ENCODE measurements at regions not wholly inside any gene's neighbourhood (a gene's known extent, or its start where the extent isn't known, plus 50 kb on each side); places are given as distances from the start of the nearest gene placed in this dataset.

DNA sequence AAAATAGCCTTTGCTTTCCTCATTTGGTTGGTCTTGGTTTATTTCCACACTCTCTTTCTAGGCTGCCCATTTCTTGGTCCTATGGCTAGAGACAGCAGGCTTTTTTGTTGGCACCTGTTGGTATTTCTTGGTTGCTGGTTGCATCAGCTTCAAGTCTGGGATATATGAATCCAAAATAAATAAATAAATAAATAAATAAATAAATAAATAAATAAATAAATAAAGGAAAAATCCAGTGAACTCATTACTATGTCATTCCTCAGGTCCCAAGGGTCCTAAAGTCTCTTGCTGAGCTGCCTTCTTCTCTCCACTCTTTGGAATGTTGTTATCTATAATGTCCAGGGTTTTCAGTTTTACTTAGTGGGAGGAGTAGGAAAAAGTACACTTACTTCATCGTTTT is 165.9 kb upstream of the MEX3C start:
- no peak overlapping the region for H3K4me3 ChIP-seq (replicated peaks in 1 of 4; ENCODE audit: control extremely low read depth in 1 of 4, insufficient read depth in 1 of 4, low read depth in 3 of 4, low read length in 4 of 4)
- H4K20me1 ChIP-seq (ENCODE audit: control insufficient read depth, extremely low read depth, insufficient read depth, low read length): no peaks in the 10 kb centered on the region
- no peaks in the 10 kb centered on the region for H3K9me3 ChIP-seq (ENCODE audit: control insufficient read depth, insufficient read depth, low read depth, low read length)
- H3K27ac ChIP-seq (ENCODE audit: insufficient read depth, low read length): no peak overlapping the region
- H2AFZ ChIP-seq (ENCODE audit: low read length): no peak overlapping the region
- TF ChIP-seq, protein P1, sequence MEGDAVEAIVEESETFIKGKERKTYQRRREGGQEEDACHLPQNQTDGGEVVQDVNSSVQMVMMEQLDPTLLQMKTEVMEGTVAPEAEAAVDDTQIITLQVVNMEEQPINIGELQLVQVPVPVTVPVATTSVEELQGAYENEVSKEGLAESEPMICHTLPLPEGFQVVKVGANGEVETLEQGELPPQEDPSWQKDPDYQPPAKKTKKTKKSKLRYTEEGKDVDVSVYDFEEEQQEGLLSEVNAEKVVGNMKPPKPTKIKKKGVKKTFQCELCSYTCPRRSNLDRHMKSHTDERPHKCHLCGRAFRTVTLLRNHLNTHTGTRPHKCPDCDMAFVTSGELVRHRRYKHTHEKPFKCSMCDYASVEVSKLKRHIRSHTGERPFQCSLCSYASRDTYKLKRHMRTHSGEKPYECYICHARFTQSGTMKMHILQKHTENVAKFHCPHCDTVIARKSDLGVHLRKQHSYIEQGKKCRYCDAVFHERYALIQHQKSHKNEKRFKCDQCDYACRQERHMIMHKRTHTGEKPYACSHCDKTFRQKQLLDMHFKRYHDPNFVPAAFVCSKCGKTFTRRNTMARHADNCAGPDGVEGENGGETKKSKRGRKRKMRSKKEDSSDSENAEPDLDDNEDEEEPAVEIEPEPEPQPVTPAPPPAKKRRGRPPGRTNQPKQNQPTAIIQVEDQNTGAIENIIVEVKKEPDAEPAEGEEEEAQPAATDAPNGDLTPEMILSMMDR (conservative IDR thresholded peaks at IDR 0.05 in 1 of 2, IDR thresholded peaks at IDR 0.05 in 1 of 2; ENCODE audit: low read depth in 1 of 2, low read length in 2 of 2): no peak
- TF ChIP-seq EZH2 (IDR thresholded peaks at IDR 0.05; ENCODE audit: low read length, missing control alignments): no peak
- no peaks in the 10 kb centered on the region for H3K4me1 ChIP-seq (ENCODE audit: control insufficient read depth, extremely low read depth, insufficient read depth, low read length)
- H3K79me2 ChIP-seq (ENCODE audit: control insufficient read depth, insufficient read depth, low read length): no peaks in the 10 kb centered on the region
- no peak for DNase-seq (ENCODE audit: low read depth in 2 of 2)
- no peak overlapping the region for H3K9ac ChIP-seq (ENCODE audit: insufficient read depth, low read length)
- no peaks in the 10 kb centered on the region for H3K27me3 ChIP-seq (ENCODE audit: control insufficient read depth, insufficient read depth, low read length)
- no peak overlapping the region for H3K4me2 ChIP-seq (ENCODE audit: extremely low read depth, insufficient read depth, low read length)
- H3K36me3 ChIP-seq (ENCODE audit: control insufficient read depth, insufficient read depth, low read length): no peaks in the 10 kb centered on the region

DNA sequence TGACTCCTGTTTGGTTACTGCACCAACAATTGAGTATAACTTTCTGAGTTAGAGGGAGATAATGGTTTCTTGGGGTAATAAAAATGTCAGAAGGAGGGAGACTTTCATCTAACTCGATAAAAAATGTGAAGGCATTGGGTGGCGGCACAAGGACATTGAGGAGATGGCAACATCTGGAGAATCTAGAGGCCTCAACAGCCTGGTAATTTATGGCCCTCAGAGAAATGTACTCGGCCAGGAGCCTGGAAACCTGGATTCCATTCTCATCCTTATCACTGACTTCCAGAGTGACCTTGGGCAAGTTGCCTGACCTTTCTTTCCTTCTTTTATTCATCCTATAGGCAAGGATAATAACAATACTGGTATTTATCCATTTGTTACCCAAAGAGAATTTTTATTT is 173.5 kb upstream of the MEX3C start:
- Histone ChIP-seq H3K27me3 (ENCODE audit: control insufficient read depth, insufficient read depth, low read length) (no peaks in the 10 kb centered on the region), H3K9ac (ENCODE audit: insufficient read depth, low read length) (no peak overlapping the region), H3K27ac (ENCODE audit: insufficient read depth, low read length) (no peak overlapping the region), H2AFZ (ENCODE audit: low read length) (no peak overlapping the region), H3K4me1 (ENCODE audit: control insufficient read depth, extremely low read depth, insufficient read depth, low read length) (no peaks in the 10 kb centered on the region), H3K4me3 (replicated peaks in 1 of 4; ENCODE audit: control extremely low read depth in 1 of 4, insufficient read depth in 1 of 4, low read depth in 3 of 4, low read length in 4 of 4) (no peak overlapping the region), H3K9me3 (ENCODE audit: control insufficient read depth, insufficient read depth, low read depth, low read length) (no peaks in the 10 kb centered on the region), H3K4me2 (ENCODE audit: extremely low read depth, insufficient read depth, low read length) (no peak overlapping the region), H3K36me3 (ENCODE audit: control insufficient read depth, insufficient read depth, low read length) (no peaks in the 10 kb centered on the region), H4K20me1 (ENCODE audit: control insufficient read depth, extremely low read depth, insufficient read depth, low read length) (no peaks in the 10 kb centered on the region), H3K79me2 (ENCODE audit: control insufficient read depth, insufficient read depth, low read length) (no peaks in the 10 kb centered on the region)
- no peak for TF ChIP-seq EZH2 (IDR thresholded peaks at IDR 0.05; ENCODE audit: low read length, missing control alignments)
- no peak for DNase-seq (ENCODE audit: low read depth in 2 of 2)

DNA sequence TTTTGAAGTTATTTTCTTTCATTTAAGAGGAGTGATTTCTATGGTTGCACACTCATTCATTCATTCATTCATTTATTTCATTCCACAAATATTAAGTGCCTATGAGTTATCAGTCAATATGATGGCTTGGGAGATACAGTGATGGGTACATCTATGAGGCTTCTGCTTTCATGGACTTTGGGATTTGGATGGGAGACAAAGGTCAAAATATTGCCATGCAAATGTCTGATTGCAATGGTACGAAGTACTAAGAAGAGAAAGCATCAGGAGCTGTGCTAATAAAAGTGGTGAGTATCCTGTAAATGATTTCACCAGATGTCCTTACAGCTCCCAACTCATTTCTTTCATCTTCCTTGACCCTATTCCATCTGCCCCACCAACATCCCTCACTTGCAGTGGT is 174.4 kb upstream of the MEX3C start:
- no peak overlapping the region for H3K4me2 ChIP-seq (ENCODE audit: extremely low read depth, insufficient read depth, low read length)
- no peaks in the 10 kb centered on the region for H3K4me1 ChIP-seq (ENCODE audit: control insufficient read depth, extremely low read depth, insufficient read depth, low read length)
- no peaks in the 10 kb centered on the region for H3K27me3 ChIP-seq (ENCODE audit: control insufficient read depth, insufficient read depth, low read length)
- no peak overlapping the region for H3K9ac ChIP-seq (ENCODE audit: insufficient read depth, low read length)
- H3K27ac ChIP-seq (ENCODE audit: insufficient read depth, low read length): no peak overlapping the region
- no peak overlapping the region for H3K4me3 ChIP-seq (replicated peaks in 1 of 4; ENCODE audit: control extremely low read depth in 1 of 4, insufficient read depth in 1 of 4, low read depth in 3 of 4, low read length in 4 of 4)
- DNase-seq (ENCODE audit: low read depth in 2 of 2): no peak
- H3K36me3 ChIP-seq (ENCODE audit: control insufficient read depth, insufficient read depth, low read length): no peaks in the 10 kb centered on the region
- H3K9me3 ChIP-seq (ENCODE audit: control insufficient read depth, insufficient read depth, low read depth, low read length): no peaks in the 10 kb centered on the region
- TF ChIP-seq, protein P1 (conservative IDR thresholded peaks at IDR 0.05 in 1 of 2, IDR thresholded peaks at IDR 0.05 in 1 of 2; ENCODE audit: low read depth in 1 of 2, low read length in 2 of 2): no peak
- TF ChIP-seq EZH2 (IDR thresholded peaks at IDR 0.05; ENCODE audit: low read length, missing control alignments): no peak
- no peak overlapping the region for H2AFZ ChIP-seq (ENCODE audit: low read length)
- H3K79me2 ChIP-seq (ENCODE audit: control insufficient read depth, insufficient read depth, low read length): no peaks in the 10 kb centered on the region
- H4K20me1 ChIP-seq (ENCODE audit: control insufficient read depth, extremely low read depth, insufficient read depth, low read length): no peaks in the 10 kb centered on the region

Data from fibroblast of lung (primary cell).